Transverse colon (tissue), 4 donors: ENCODE measurements at regions not wholly inside any gene's neighbourhood (a gene's known extent, or its start where the extent isn't known, plus 50 kb on each side); places are given as distances from the start of the nearest gene placed in this dataset.
"Not testable (repeated sequence)": the region's sequence is repeated elsewhere in the genome, so short reads cannot be mapped to it uniquely, and the experiment has no call there.

Source experiments
- DNase-seq: peaks from one replicate; pipeline ENCODE4 v3.0.0-alpha.2; 2019
- H3K27ac ChIP-seq, 4 donors: fragments of 200-600 bp; sonication (generic); 2 replicates each; pipeline ENCODE4 v1.5.1; 2016 to 2018; ENCODE audit warnings: inconsistent platforms in 4 of 4
- H3K27me3 ChIP-seq: fragments of 200-600 bp; sonication (generic); 2 replicates; pipeline ENCODE4 v1.5.1; 2017; ENCODE audit warnings: inconsistent platforms
- H3K36me3 ChIP-seq, 4 donors: fragments of 200-600 bp; sonication (generic); 2 replicates each; pipeline ENCODE4 v1.5.1; 2017 to 2019; ENCODE audit warnings: inconsistent platforms in 4 of 4
- H3K4me1 ChIP-seq, 4 donors: fragments of 200-600 bp; sonication (generic); 2 replicates each; pipeline ENCODE4 v1.5.1; 2017 to 2020; ENCODE audit warnings: inconsistent platforms in 4 of 4
- H3K4me3 ChIP-seq, 4 donors: fragments of 200-600 bp; sonication (generic); 1 replicate in 1 of 4; 2 replicates in 3 of 4; pipeline versions ENCODE4 v1.5.1 to v1.6.1; 2017 to 2019; ENCODE audit warnings: inconsistent platforms in 4 of 4
- H3K9me3 ChIP-seq, 2 donors: fragments of 200-600 bp; sonication (generic); 2 replicates each; pipeline ENCODE4 v1.5.1; 2017 to 2019; ENCODE audit warnings: inconsistent platforms in 2 of 2
- CTCF ChIP-seq, 5 experiments: fragments of 200-600 bp in 3 of 5; fragments of 450-650 bp in 2 of 5; sonication (generic) in 3 of 5; IDR thresholded peaks; 1 replicate in 2 of 5; 2 replicates in 3 of 5; pipeline ENCODE4 v1.5.1; 2016 to 2017; ENCODE audit warnings: antibody characterized with exemption in 5 of 5, inconsistent platforms in 3 of 5, mild to moderate bottlenecking in 2 of 5, moderate library complexity in 1 of 5
- EP300 ChIP-seq: sonication (generic); formaldehyde crosslinking; IDR thresholded peaks from one replicate; pipeline ENCODE4 v1.6.1; 2017; ENCODE audit warnings: antibody characterized with exemption, low read depth
- POLR2A ChIP-seq: fragments of 450-650 bp; IDR thresholded peaks from one replicate; pipeline ENCODE4 v1.6.1; 2016; ENCODE audit warnings: antibody characterized with exemption, mild to moderate bottlenecking, moderate library complexity
- POLR2AphosphoS5 ChIP-seq, 3 donors: sonication (generic); formaldehyde crosslinking; IDR thresholded peaks; one replicate each; pipeline ENCODE4 v1.6.1; 2016; ENCODE audit warnings: antibody characterized with exemption in 3 of 3
- WGBS, 2 donors: methylation state at CpG; one replicate each; pipeline ENCODE4 v1.1.5; 2018; ENCODE audit warnings: low coverage in 1 of 2; 5-methylcytosine and 5-hydroxymethylcytosine counted together
- in situ Hi-C, 4 donors: fragments of 200-750 bp; cut with MboI; loops; one replicate each; pipeline versions ENCODE4 v1.15.0 to v1.15.1; 2017; ENCODE audit warnings: low sequenced_read_pairs in 3 of 4, low pct_ligation_motif_present in 1 of 4, low pct_unique_long_range_greater_than_20kb in 1 of 4
- intact Hi-C: fragments of 100-400 bp; cut with DNase I; formaldehyde crosslinking; loops from one replicate; pipeline ENCODE4 v1.15.1; 2023; ENCODE audit warnings: low total_unique reads

GRCh38 chr2:221997100-221997499 lies 301.7 kb downstream of the PAX3 start:
- H3K9me3 ChIP-seq, result no peaks in the 10 kb centered on the region
- TF ChIP-seq EP300, result no peak
- TF ChIP-seq POLR2AphosphoS5 (IDR thresholded peaks at IDR 0.05), result no peak
- no peak for TF ChIP-seq POLR2A
- TF ChIP-seq CTCF (IDR thresholded peaks at IDR 0.05), result no peak
- intact Hi-C loops (no loop called here), in situ Hi-C loops (no loop called here)
- H3K27me3 ChIP-seq, result no peaks in the 10 kb centered on the region
- no peak overlapping the region for H3K27ac ChIP-seq
- 71 to 81% methylated on average over 3 of the region's 3 CpGs for WGBS, 2 donors
- no peak for DNase-seq
- H3K4me1 ChIP-seq, result no peaks in the 10 kb centered on the region
- no peak overlapping the region for H3K4me3 ChIP-seq
- H3K36me3 ChIP-seq, result no peaks in the 10 kb centered on the region

- Histone ChIP-seq H3K36me3 (no peaks in the 10 kb centered on the region), H3K27ac (no peak overlapping the region), H3K4me1 (no peaks in the 10 kb centered on the region), H3K9me3 (no peaks in the 10 kb centered on the region), H3K4me3 (no peak overlapping the region), H3K27me3 (no peaks in the 10 kb centered on the region)
- 89 to 91% methylated on average over 7 of the region's 7 CpGs for WGBS, 2 donors
- in situ Hi-C loops (no loop called here), intact Hi-C loops (no loop called here)
- DNase-seq, result no peak
- TF ChIP-seq EP300, result no peak
- TF ChIP-seq POLR2A, result no peak
- no peak for TF ChIP-seq POLR2AphosphoS5 (IDR thresholded peaks at IDR 0.05)
- TF ChIP-seq CTCF (IDR thresholded peaks at IDR 0.05), result no peak
Observed at GRCh38 chr2:221994926-221995325, 303.9 kb downstream of the PAX3 start.

DNA sequence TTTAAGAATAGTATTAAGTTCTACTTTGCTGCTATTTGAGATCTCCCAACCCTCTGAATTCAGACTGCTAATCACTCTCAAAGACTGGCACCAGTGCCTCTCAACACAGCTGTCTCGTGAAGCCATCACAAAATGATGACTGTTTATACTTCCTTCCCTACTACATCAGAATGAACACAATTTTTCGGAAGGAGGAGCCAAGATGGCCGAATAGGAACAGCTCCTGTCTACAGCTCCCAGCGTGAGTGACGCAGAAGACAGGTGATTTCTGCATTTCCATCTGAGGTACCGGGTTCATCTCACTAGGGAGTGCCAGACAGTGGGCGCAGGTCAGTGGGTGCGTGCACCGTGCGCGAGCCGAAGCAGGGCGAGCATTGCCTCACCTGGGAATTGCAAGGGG lies 314.4 kb downstream of the PAX3 start:
- in situ Hi-C loops, intact Hi-C loops: not testable (repeated sequence)

DNA sequence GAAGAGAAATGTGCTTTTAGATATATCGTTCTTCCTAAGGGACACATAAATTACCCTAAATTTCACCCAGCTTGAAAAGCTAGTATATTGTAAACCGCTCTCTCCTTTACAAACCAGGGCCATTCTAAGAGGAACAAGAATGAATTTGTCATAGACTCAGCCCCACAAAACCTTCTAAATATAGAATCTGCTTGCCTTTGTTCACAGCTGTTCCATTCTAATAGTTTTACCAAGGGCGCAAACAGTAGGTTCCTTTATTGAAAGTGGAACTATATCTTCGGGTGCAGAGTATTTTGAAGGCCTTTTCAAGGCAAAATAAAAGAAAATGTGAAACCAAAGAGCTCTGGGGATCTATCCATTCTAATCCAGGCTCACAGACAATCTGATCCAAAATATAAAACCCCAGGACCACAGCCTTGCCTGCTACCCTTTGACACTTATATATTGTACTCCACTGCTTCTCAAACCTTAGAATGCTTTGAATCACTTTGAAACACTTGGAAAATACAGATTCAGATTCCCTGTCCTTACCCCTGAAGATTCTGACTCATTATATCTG lies 316.8 kb downstream of the PAX3 start:
- in situ Hi-C loops (no loop called here), intact Hi-C loops (no loop called here)
- 65 to 68% methylated on average over 4 of the region's 4 CpGs for WGBS, 2 donors
- no peak overlapping the region for H3K4me3 ChIP-seq
- H3K27ac ChIP-seq, result no peak overlapping the region
- no peak for DNase-seq
- H3K27me3 ChIP-seq, result no peaks in the 10 kb centered on the region
- no peaks in the 10 kb centered on the region for H3K36me3 ChIP-seq
- TF ChIP-seq POLR2AphosphoS5 (IDR thresholded peaks at IDR 0.05) (no peak), EP300 (no peak), CTCF (IDR thresholded peaks at IDR 0.05) (no peak)
- no peaks in the 10 kb centered on the region for H3K4me1 ChIP-seq
- no peaks in the 10 kb centered on the region for H3K9me3 ChIP-seq

More for the DNA sequence above, 314.4 kb downstream of the PAX3 start:
- WGBS, 2 donors, result 93% methylated on average over 13 of the region's 13 CpGs; no CpG with 5 or more reads in 1 of the 2 donors
- H3K9me3 ChIP-seq, H3K4me1 ChIP-seq, H3K4me3 ChIP-seq, H3K36me3 ChIP-seq, H3K27ac ChIP-seq, H3K27me3 ChIP-seq, DNase-seq: not testable (repeated sequence)

- Histone ChIP-seq H3K9me3 (no peaks in the 10 kb centered on the region), H3K4me1 (no peaks in the 10 kb centered on the region), H3K27me3 (no peaks in the 10 kb centered on the region), H3K4me3 (no peak overlapping the region), H3K27ac (no peak overlapping the region), H3K36me3 (no peaks in the 10 kb centered on the region)
- TF ChIP-seq EP300 (no peak), CTCF (IDR thresholded peaks at IDR 0.05) (no peak), POLR2A (no peak), POLR2AphosphoS5 (IDR thresholded peaks at IDR 0.05) (no peak)
- DNase-seq, result no peak
- 76 to 82% methylated on average over 2 of the region's 2 CpGs for WGBS, 2 donors
- intact Hi-C loops, result no loop called here
- in situ Hi-C loops, result no loop called here
Observed at GRCh38 chr2:221975151-221975550, 323.6 kb downstream of the PAX3 start.
